G401 (cell line): ENCODE measurements at regions not wholly inside any gene's neighbourhood (a gene's known extent, or its start where the extent isn't known, plus 50 kb on each side); places are given as distances from the start of the nearest gene placed in this dataset.
A peak's percentile ranks its signal among the peaks of the same experiment; 100 is the strongest.

Experiments used
- DNase-seq: peaks from one replicate; pipeline ENCODE4 v3.0.0-alpha.2; 2015; ENCODE audit warnings: low spot score
- in situ Hi-C: cut with HindIII; loops from 2 replicates; pipeline ENCODE4 v1.10.0; 2016; ENCODE audit warnings: low sequenced_read_pairs, mixed read lengths

DNA sequence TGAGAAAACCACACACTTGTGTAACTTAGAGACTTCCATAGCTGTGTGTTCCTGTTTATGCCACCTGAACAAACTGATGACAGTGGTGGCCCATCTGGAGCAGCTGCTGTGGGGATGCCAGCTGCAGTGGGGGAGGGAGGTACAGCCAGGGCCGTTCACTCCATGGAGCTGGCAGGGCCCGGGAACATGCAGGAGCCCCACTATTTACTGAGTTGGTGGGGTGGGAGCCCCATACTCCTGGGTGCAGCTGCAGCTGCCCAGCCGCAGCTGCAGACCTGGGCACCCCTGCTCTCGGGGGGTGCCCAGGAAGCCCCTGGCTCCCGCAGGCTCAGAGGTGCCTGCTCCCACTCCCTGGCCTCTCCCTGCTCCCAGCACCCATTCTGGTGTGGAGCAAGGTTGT lies 398.6 kb upstream of the RASGEF1B start:
- no peak for DNase-seq
- in situ Hi-C loops: no loop called here

DNA sequence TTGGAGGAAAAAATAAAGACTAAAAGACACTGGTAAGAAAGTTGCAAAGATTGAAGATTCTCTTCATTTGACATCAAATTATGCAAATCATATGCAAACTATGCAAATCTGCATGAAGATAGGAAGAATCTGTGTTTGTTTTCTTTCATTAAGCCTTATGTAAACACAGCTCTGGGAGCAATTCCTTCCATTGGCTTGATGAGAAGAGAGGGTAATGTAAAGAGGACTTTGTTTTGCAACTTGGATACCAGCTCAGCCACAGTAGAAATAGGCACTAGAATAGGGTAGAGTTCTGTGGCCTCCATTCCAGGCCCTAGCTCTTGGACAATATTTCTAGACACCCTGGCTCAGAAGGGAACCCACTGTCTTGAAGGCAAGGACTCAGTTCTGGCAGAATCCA lies 388.4 kb upstream of the RASGEF1B start:
- in situ Hi-C loops: no loop called here
- no peak for DNase-seq

DNA sequence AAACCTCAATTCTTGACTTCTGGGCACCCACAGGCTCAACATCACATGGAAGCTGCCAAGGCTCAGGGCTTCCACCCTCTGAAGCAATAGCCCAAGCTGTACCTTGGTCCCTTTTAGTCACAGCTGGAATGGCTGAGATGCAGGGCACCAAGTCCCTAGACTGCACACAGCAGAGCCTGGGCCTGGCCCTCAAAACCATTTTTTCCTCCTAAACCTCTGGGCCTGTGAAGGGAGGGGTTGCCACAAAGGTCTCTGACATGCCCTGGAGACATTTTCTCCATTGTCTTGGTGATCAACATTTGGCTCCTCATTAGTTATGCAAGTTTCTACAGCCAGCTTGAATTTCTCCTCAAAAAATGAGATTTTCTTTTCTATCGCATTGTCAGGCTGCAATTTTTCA lies 382.7 kb upstream of the RASGEF1B start:
- in situ Hi-C loops: no loop called here
- no peak for DNase-seq

DNA sequence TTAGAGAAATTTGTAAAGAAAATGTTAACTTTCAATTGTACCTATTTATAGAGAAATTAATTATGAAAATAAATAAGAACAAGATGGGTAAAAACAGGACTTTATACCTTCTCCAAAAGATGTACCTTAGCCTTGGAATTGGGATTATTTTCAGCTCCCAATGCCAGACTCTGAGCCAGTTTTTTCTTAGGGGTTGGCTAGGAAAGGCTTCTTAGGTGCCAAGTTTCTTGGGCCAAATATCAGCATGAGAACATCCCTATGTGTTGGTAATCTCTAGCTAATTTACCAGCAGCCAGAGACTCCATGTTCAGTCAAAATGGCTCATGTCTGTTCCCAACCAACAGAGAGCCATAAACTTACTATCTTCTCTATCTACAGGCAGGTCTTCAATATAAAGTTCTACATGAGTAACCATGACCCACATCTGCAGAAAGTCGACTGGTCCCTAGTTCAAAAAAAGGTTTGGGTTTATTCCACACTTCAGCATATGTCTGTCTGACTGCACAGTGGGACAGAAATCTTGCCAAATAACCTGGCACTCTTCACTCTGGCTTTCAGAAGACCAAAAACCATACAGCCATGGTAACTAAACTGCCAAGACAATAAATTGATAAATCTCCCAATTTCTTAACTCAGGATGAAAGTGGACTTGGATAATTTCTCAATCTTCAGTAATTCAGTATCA lies 380.5 kb upstream of the RASGEF1B start:
- in situ Hi-C loops: no loop called here
- DNase-seq: peak; percentile 96

DNA sequence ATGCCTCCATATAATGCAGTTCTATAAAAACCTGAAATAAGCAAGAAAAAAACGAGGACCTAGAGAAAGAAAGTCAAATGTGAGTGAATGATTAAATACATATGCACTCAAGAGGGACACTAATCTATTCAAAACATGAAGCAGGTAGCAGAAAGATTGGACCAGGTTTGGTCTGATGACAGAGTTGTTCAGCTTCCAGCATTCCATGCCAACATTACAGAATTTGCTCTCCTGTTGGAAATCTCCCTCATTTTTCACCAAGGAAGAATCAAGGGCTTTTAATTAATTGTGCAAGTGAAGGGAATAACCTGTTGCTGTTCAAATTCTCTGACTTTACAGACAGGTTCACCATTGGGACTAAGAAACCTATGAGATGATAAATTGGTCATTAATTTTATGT lies 379.0 kb upstream of the RASGEF1B start:
- in situ Hi-C loops: no loop called here
- DNase-seq: peak; percentile 89

DNA sequence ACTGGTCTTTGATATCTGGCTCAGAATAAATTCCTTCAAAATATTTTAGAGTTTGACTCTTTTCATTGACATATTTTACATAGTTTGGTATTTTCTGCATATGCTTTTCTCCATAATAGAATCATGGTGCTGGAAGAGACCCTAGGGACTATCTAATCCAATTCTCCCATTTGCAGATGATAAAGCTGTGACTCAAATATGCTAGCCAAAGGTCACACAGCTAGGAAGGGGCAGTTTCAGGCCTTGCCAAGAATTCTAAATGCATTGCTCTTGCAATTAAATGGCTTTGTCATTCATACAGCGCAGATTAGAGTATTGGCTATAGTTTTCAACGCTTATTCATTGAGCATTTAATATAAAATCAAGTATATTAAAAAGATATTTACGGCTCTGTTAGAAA lies 374.1 kb upstream of the RASGEF1B start:
- in situ Hi-C loops: no loop called here
- no peak for DNase-seq

DNA sequence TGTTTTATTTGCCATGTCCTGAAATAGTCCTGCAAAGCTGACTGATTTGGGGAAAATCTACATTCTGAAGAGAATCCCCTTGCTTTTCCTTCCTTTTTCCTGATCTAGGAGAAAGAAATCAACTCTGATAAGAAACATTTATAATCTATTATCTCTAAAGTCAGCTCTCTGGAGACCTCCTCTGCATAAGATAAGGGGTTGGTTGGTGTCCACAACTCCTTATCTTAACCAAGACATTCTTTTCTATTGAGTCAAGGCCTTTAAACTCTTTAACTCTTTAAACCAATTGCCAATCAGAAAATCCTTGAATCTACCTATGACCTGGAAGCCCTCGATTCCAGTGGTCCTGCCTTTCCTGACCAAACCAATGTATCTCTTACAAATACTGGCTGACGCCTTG lies 373.6 kb upstream of the RASGEF1B start:
- in situ Hi-C loops: no loop called here

DNA sequence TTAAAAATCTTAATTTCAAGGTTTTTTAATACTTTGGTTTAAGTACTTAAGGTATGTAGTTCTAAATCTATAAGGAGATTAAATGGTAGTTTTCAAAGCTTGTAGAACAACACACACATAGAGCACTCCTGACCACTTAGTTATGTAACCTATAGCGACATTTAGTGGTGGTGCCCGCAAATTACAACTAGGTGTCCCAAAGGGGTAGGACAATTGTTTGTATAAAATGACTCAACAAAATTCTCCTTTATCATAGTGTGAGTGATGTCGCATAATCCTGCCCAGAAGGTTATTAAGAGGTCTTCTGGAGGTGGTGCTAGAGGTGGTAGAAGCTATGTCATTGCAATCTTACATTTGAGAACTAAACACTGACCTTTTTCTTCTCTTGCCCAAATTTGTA lies 373.0 kb upstream of the RASGEF1B start:
- peak; percentile 79 for DNase-seq
- in situ Hi-C loops: no loop called here

More for the DNA sequence above, 373.6 kb upstream of the RASGEF1B start:
- no peak for DNase-seq

DNA sequence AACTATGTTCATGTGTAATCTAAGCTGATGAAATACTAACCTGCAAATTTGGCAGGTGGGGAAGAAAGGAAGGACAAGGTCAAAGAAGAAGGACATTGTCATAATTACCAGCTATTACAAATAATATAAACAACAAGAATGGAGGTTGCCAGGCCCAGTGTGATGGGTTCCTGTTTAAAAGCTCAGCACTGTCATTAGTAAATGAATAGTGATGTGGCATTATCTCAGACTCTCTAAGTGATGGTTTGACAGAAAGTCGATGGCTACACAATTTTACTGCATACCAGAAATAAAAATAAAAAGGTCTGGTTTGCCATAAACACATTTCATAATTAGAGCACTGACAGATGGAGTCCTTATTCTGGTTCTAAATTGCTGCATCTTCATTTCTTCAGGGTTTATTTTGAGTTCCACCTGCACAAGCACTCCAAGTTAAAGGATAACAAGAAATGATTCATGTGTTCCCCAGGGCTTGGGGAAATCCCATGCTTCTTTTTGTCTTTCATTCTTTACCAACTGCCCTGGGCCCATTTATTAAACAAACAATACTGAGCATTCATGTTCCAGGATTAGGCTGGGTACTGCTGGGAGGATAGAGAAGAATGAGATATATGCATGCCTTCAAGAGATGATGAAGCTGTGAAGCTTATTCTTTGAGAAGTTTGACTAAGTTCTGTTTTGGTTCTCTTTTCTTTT lies 367.8 kb upstream of the RASGEF1B start:
- no peak for DNase-seq
- in situ Hi-C loops: no loop called here

DNA sequence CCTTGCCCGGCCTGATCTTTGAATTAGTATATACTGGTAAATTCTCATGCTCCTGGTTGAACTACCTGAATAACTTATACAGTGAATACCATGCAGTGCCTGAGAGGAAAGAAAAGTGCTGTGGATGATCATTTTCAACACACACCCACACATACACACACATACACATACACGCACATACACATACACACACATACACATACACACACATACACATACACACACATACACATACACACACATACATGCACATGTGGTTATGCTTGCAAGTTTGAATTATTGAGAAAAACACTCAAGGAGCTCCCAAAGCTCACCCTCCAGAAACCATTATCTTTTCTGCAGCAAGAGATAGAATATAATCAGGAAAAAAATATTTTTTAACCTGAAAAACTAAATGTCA lies 366.9 kb upstream of the RASGEF1B start:
- no peak for DNase-seq
- in situ Hi-C loops: no loop called here

DNA sequence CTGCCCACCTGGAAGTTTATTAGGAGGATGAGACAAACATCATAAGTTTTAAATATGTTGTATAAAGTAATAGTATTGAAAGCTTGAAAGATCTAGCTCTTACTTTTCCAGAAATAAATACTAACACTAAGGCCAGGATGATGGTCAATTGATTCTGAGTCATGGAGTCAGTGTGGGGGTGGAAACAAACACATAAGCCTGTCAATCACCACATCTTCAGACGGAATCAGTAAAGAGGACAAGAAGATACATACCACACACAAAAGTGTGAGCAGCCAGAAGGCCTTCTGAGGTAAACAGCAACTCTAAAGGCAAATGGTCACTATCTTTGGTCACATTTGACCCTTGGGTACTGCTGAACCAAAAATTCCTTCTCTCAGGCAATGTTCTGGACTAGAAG lies 365.0 kb upstream of the RASGEF1B start:
- no peak for DNase-seq
- in situ Hi-C loops: no loop called here

DNA sequence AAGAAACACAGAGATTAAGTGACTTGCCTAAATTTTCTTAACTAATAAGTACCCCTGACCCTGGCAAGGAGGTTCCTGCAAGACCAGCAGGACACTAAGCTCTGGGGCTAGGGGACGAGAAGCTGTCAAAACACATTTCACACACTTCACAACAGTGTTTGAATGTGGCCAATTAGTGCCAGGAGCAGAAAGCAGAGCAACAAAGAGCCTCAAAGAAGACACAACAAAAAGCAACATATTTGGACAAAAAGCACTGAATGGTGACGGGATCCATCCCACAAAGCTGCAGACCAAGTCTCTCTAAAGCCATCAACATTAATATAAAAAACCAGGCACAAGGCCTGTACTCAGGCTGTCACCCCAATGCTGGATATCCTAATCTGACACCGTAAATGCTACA lies 361.9 kb upstream of the RASGEF1B start:
- DNase-seq: no peak
- in situ Hi-C loops: no loop called here

DNA sequence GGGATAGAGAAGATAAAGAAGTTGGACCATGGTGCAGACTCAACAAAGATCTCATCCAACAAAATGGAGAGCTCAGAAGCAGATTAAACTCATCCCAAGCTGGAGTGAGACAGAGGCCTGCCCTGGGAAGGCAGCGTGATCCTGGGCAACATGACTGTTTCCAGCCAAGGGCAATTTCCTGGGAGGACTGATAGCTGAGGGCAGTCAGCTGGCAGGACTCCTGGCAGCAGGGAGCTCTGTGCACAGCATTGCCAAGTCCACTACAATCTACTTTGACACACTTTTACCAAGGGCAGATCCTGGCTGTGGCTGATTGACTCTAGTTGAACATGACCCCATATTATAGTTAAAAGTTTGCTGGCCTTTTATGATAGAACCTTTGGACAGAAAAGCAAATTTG lies 357.3 kb upstream of the RASGEF1B start:
- in situ Hi-C loops: no loop called here
- peak; percentile 93 for DNase-seq

DNA sequence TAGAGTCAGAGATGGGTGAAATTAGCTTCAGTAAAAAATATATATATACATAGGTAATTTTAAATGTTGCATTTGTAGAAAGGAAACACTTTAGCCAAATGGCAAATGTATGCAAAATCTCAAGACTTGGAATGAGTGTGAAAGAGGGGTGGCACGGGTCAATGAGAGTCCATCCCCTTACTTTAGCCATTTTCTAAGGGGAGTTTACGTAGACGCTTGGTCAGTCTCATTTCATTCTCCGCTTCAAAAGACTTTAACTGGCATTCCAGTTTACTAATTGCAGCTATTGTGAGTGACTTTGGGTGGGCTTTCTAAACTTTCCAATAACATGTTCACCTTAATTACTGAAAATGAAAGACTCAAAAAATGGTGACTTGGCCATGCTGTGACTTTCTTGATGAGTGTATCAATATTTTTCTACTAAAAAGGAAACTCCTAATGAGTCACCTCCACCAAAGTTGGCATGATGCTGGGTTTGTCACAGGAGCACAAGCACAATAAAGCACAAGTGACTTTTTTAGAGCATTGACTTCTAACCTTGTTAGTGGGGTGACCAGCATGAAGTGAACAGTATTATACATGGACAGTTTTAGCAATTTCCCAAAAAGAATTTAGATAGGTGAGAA lies 356.0 kb upstream of the RASGEF1B start:
- in situ Hi-C loops: no loop called here

DNA sequence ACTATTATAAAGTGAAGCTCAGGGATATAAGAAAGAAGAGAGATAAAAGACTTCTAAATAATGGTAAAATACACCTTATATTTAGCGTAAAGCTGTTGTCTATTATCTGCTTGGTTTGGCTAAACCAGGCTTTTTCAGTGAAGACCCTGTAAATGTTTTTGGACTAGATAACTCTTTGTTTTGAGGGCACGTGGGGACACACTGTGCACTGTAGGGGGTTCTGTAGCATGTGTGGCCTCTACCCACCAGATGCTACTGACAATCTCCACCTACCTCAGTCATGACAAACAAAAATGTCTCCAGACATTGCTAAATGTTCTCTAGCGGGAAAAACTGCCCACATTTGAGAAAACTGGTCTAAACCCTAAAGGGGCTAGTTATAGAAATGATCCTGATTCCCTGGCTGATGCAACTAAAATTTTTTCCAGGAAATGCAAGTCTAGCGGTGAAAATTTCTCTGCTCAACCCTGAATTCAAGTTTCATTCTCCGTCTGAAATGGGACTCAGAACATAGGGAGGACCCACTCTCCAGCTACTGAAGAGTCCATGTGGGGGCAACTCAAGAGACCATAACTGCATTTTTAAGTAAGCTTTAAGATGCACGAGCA lies 355.2 kb upstream of the RASGEF1B start:
- in situ Hi-C loops: no loop called here
- no peak for DNase-seq

More for the DNA sequence above, 356.0 kb upstream of the RASGEF1B start:
- no peak for DNase-seq

DNA sequence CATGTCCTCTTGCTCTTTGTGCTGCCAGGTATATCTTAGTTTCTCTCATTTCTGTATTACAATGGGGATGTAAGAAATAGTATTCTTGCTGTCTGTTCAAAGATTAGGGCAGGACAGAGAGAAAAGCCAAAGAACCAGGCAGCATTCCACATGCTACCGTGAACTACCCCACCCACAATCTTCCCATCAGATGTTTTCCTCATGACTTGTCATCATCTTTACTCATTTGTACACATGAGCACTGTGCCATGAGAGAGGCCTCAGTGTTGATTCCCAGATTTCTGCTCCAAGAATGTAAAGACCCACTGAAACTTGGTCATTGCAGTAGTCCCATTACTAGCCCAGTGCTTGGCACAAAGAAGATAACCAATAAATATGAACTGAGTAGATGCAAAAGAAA lies 354.6 kb upstream of the RASGEF1B start:
- in situ Hi-C loops: no loop called here
- DNase-seq: no peak

DNA sequence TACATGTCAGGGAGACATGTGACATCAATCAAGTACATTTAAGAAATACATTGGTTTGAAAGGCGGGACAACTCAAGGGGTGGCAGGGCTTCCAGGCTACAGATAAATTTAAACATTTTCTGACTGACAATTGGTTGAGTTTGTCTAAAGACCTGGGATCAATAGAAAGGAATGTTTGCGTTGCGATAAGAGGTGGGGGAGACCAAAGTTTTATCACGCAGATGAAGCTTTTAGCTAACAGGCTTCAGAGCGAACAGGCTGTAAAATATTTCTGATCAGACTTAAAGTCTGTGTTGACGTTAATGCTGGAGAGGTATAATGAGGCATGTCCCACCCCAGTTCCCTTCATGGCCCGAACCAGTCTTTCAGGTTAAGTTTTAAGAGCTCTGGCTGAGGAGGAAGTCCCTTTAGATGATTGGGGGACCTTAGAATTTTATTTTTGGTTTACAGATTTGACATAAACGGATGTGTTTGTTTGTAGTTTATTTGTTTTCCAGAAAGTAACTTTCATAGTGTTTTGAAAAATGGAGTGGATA lies 346.7 kb upstream of the RASGEF1B start:
- in situ Hi-C loops: no loop called here
- DNase-seq: no peak

DNA sequence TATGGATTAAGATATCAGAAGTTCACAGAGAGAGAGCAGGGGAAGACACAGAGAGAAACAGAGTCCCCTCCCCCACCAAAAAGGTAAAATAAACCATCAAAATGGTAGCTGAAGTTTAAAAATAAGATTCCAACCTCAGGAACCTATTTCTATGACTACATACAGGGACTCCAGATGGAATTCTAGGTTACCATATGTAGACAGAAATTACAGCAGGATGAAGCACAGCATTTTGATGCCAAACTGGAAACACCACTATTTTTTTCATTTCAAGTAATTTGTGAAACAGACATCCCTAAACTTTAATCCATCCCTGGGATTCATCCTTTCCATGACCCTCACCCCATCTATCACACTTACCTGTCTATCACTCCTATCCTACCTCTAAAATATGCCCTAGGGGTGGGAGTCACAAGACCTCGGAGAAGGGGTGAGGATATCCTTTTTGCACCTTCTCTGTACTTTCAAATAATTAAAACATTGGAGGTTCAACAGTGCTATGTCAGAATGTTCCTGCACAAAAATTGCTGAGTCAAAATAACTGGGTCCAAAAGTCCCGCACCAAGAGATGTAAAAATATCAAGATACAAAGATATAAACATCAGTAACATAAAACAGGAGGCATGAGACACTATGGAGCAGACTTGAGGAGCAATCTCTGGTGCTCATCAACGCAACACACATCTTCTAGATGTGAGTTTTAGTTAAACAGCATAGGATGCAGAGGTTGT lies 344.5 kb upstream of the RASGEF1B start:
- in situ Hi-C loops: no loop called here

DNA sequence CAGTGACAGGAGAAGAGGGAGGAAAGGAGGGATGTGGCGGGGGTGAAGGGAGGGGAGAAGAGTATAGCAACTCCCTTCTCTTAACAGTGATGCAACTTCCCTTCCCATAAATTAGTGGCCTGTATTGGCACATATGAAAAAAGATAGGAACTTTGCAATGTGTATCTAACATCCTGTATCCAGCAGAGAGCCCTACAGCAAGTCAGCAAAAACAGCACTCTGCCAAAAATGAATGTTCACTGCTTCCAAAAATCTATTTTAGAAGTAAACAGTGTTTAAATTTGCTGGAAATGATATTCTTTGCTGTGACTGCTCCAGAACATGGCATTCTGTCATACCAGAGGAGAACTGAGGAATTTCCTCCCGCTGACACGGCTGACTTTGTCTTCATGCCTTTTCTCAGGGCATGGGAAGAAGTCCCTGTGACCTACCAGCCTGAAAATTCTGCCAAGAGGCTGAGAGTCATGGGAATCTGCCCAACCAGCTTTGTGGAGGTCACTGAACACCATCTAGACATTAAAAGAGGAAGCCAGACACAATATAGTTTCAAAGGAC lies 343.4 kb upstream of the RASGEF1B start:
- no peak for DNase-seq
- in situ Hi-C loops: no loop called here

More for the DNA sequence above, 344.5 kb upstream of the RASGEF1B start:
- DNase-seq: no peak
